ENCODE measurements at regions not wholly inside any gene's neighbourhood (a gene's known extent, or its start where the extent isn't known, plus 50 kb on each side); places are given as distances from the start of the nearest gene placed in this dataset.

GRCh38 chr4:116215622-116216021 lies 869.8 kb downstream of the TRAM1L1 start:
- ATAC-seq (no peak), DNase-seq (no peak)
- Histone ChIP-seq H3K4me1 (ENCODE audit: insufficient read depth, low read length) (peaks cover 12% of the 10 kb centered on the region), H3K27me3 (ENCODE audit: low read length) (no peaks in the 10 kb centered on the region), H3K9me2 (replicated peaks; ENCODE audit: low read length) (no peaks in the 10 kb centered on the region), H3K4me3 (ENCODE audit: low read length) (no peak overlapping the region), H3K9ac (ENCODE audit: low read length) (no peak overlapping the region), H3K4me2 (ENCODE audit: low read length) (no peak overlapping the region), H3K27ac (ENCODE audit: low read length) (no peak overlapping the region), H2AFZ (ENCODE audit: low read length) (no peak overlapping the region), H4K20me1 (ENCODE audit: low read length) (no peaks in the 10 kb centered on the region), H3K79me2 (ENCODE audit: low read length) (no peaks in the 10 kb centered on the region), H3K36me3 (ENCODE audit: low read depth, low read length) (no peaks in the 10 kb centered on the region), H3F3A (ENCODE audit: low read length, unreplicated experiment) (no peaks in the 10 kb centered on the region), H3K9me3 (ENCODE audit: low read length) (no peaks in the 10 kb centered on the region)
- ChIA-PET CTCF (no interaction called here), POLR2A (ENCODE audit: unreplicated experiment) (no interaction called here)
- intact Hi-C loops (cut with micrococcal nuclease), result no loop called here
- TF ChIP-seq EZH2phosphoT487 (IDR thresholded peaks at IDR 0.05; ENCODE audit: borderline replicate concordance, low read length) (no peak), EZH2 (IDR thresholded peaks at IDR 0.05; ENCODE audit: low read length, unreplicated experiment) (no peak), CTCF (conservative IDR thresholded peaks at IDR 0.05; ENCODE audit: low read depth, low read length) (no peak)
- BruUV-seq (replicated peaks), result no TSS peak

- ChIA-PET POLR2A (ENCODE audit: unreplicated experiment) (no interaction called here), CTCF (no interaction called here)
- no peak overlapping the region for H2AFZ ChIP-seq (ENCODE audit: low read length)
- no peaks in the 10 kb centered on the region for H3F3A ChIP-seq (ENCODE audit: low read length, unreplicated experiment)
- H3K9me3 ChIP-seq (ENCODE audit: low read length), result no peaks in the 10 kb centered on the region
- no peaks in the 10 kb centered on the region for H3K79me2 ChIP-seq (ENCODE audit: low read length)
- no peak overlapping the region for H3K27ac ChIP-seq (ENCODE audit: low read length)
- intact Hi-C loops (cut with micrococcal nuclease), result no loop called here
- no peak for DNase-seq
- no peak overlapping the region for H3K4me3 ChIP-seq (ENCODE audit: low read length)
- no peaks in the 10 kb centered on the region for H4K20me1 ChIP-seq (ENCODE audit: low read length)
- no peak overlapping the region for H3K9ac ChIP-seq (ENCODE audit: low read length)
- H3K4me1 ChIP-seq (ENCODE audit: insufficient read depth, low read length), result no peaks in the 10 kb centered on the region
- no TSS peak for BruUV-seq (replicated peaks)
- H3K27me3 ChIP-seq (ENCODE audit: low read length), result no peaks in the 10 kb centered on the region
- ATAC-seq, result no peak
- no peaks in the 10 kb centered on the region for H3K36me3 ChIP-seq (ENCODE audit: low read depth, low read length)
- H3K4me2 ChIP-seq (ENCODE audit: low read length), result no peak overlapping the region
- TF ChIP-seq CTCF (conservative IDR thresholded peaks at IDR 0.05; ENCODE audit: low read depth, low read length) (no peak), EZH2phosphoT487 (IDR thresholded peaks at IDR 0.05; ENCODE audit: borderline replicate concordance, low read length) (no peak), EZH2 (IDR thresholded peaks at IDR 0.05; ENCODE audit: low read length, unreplicated experiment) (no peak)
- no peaks in the 10 kb centered on the region for H3K9me2 ChIP-seq (replicated peaks; ENCODE audit: low read length)
Observed at GRCh38 chr4:116202524-116202923, 882.9 kb downstream of the TRAM1L1 start.

- Histone ChIP-seq H3K4me1 (ENCODE audit: insufficient read depth, low read length) (no peaks in the 10 kb centered on the region), H3K9ac (ENCODE audit: low read length) (no peak overlapping the region), H3K79me2 (ENCODE audit: low read length) (no peaks in the 10 kb centered on the region), H2AFZ (ENCODE audit: low read length) (no peak overlapping the region), H3K36me3 (ENCODE audit: low read depth, low read length) (no peaks in the 10 kb centered on the region), H3K4me2 (ENCODE audit: low read length) (no peak overlapping the region), H3K27ac (ENCODE audit: low read length) (no peak overlapping the region), H3K27me3 (ENCODE audit: low read length) (no peaks in the 10 kb centered on the region), H4K20me1 (ENCODE audit: low read length) (no peaks in the 10 kb centered on the region), H3K9me3 (ENCODE audit: low read length) (no peaks in the 10 kb centered on the region), H3K9me2 (replicated peaks; ENCODE audit: low read length) (no peaks in the 10 kb centered on the region), H3K4me3 (ENCODE audit: low read length) (no peak overlapping the region), H3F3A (ENCODE audit: low read length, unreplicated experiment) (no peaks in the 10 kb centered on the region)
- BruUV-seq (replicated peaks), result no TSS peak
- DNase-seq (no peak), ATAC-seq (no peak)
- TF ChIP-seq EZH2phosphoT487 (IDR thresholded peaks at IDR 0.05; ENCODE audit: borderline replicate concordance, low read length), result no peak
- no peak for TF ChIP-seq CTCF (conservative IDR thresholded peaks at IDR 0.05; ENCODE audit: low read depth, low read length)
- no peak for TF ChIP-seq EZH2 (IDR thresholded peaks at IDR 0.05; ENCODE audit: low read length, unreplicated experiment)
- CTCF ChIA-PET, result no interaction called here
- intact Hi-C loops (cut with micrococcal nuclease), result no loop called here
- POLR2A ChIA-PET (ENCODE audit: unreplicated experiment), result no interaction called here
Observed at GRCh38 chr4:116197317-116197809, 888.0 kb downstream of the TRAM1L1 start.

All from PC-3 (cell line).